Effector CD8-positive, alpha-beta T cell (primary cell): ENCODE measurements at regions not wholly inside any gene's neighbourhood (a gene's known extent, or its start where the extent isn't known, plus 50 kb on each side); places are given as distances from the start of the nearest gene placed in this dataset.

Source experiments
- DNase-seq: peaks from one replicate; lab custom pipeline; 2025; lab: John Stamatoyannopoulos, UW

DNA sequence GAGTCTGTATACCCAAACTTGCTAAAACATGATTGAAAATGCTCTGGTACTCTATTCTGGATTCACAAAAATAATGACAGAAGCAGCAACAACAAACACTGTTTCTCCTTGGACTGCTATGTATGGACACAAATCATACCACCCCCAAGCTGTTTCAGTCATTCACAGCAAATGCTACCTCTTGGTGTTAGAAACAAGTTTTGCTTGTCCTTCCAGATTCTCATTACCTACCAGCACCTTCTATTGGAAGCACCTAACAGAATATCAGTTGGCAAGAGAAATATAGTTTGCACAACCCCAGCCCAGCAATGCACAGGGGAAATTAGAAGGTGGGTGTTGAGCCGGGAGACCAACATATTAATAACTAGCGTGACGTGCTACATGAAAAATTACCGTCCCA lies 1950.9 kb downstream of the C4orf33 start:
- no peak for DNase-seq

DNA sequence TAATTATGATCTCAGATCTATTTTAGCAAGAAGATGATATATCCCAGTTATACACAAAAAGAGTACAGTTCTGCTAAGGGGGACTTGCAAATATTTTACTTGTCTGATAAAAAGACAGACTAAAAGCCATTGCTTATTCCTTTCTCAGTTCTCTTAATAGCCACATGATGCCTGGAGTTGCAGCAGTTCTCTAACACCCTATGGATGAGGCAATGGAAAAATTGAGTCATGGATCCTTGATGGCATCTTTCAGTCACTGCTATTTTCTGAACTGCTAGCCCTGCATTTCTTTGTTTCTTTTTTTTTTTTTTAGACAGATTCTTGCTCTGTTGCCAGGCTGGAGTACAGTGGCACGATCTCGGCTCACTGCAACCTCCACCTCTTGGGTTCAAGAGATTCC lies 1956.7 kb downstream of the C4orf33 start:
- no peak for DNase-seq

DNA sequence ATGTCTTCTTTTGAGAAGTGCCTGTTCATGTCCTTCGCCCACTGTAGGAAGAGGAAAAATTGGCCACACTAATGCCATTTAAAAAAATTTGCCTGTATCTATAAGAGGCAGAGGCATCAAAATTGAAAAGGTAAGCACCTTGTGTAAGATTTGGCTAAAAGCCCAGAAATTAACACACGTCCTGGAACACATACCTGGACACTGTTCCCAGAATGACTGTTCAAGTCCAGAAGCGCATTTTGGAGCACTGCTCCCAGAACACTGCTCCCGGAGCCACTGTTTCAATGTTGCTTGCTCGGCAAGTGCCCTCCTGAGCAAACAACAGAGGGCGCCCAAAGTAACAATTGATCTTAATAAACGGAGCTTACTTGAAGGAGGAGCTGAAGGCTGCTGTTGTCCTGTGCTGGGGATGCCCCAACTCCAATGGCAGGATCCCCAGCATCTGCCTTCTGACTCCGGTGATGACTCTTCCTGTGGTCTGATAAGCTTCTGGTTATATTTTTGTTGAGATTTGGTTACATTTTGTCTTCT lies 1958.6 kb downstream of the C4orf33 start:
- no peak for DNase-seq

DNA sequence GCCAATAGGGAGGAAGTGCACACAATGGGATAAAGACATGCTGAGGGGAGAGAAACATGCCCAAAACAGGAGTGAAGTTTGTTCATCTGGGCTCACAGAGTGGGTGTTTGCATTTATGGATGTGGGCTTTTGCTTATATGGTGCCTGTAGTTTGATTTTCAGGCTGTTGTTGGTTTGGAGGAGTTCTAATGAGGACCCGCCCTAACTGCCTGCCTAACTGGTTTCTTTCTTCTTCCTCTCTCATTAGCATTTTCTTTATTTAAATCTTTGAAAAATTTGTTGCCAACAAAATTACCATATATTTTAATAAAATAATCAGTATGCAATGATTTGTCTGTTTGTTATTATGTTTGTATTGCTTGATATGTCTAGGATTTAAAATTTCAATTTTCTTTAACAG lies 1965.8 kb downstream of the C4orf33 start:
- no peak for DNase-seq

DNA sequence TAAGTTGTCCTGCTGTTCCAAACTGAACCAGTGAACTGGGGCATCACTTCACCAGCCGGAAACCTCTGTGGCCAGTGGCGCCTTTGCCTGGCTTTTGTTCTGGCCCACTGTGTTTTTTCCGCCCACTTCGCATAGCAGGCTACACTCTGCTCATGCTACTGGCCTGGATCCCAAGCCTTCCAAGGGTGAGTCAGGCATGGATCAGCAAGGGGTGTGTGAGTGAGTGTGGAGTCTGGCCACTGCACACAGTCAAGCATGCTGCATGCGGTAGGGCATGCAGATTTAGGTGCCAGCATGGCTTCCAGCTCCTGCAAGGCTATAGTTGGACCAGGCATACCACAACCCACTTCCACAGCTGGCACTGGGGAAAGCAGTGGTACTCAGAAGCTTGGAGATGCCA lies 1967.9 kb downstream of the C4orf33 start:
- DNase-seq, result no peak

DNA sequence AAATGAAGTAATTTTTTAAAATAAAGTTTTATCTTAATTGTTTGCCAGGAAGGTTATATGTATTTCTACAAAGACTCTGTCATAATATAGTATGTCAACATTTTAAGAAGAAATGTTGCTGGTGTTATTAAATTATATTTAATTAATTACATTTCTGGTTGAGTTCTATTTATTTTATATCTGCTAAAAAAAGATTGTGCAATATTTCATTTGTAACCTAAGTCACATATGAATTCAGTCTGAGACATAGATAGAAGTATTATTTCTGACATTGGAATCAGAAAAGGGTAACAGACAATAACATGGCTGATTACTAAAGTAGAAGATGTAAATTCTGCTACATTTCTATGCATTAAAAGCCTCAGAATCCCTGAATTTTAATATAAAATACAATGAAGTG lies 1985.1 kb downstream of the C4orf33 start:
- no peak for DNase-seq

DNA sequence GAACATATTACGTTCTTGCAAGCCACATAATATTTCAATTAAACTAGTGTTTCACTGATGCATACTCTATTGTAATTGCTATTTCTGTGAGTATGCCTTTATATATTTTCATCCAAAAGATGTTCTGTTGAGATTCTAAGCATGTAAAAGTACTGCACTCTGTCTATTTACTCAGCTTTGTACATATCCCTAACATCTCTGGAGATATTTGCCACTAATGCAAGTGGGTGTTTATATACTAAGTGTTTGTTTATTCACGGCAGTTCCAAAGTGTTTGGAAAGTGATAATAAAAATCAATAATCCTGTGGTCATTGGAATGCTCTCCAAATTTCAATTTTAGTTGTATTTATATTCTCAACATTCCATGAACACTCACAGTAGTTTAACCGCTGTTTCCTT lies 1989.0 kb downstream of the C4orf33 start:
- no peak for DNase-seq

DNA sequence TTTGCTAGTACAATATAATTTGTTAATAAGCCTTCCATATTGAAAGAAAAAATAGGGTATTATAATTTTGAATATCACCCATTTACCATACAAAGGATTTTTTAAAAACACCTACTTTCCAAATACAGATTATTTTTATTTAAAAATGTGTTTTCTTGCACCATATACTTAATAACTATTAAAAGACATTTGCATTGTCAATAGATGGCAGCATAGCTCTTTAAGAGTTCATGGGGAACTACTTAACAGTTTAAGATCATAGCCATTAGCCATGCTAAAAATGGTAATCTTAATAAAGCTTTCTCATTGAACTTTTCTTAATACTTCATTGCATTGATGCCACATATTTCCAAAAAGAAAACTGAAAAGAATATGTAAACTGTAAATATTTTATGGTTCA lies 1995.9 kb downstream of the C4orf33 start:
- DNase-seq, result no peak

DNA sequence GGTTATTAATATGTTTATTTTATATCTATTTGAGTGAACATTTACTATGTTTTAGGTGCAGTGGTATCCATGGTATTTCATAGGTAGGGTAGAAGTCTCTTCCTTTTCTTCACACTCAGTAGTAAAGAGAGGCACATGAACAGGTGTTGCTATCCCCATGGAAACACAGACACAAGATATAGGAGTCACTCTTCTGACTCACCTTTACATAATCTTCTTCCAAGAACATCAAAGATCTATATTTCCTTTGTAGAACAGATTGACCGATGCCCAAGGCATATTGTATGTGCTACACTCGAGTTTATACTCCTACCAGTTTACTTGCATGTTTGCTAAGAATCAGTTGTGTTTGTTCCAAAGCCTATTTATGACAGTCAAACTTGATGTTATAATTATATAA lies 1997.4 kb downstream of the C4orf33 start:
- DNase-seq, result no peak

DNA sequence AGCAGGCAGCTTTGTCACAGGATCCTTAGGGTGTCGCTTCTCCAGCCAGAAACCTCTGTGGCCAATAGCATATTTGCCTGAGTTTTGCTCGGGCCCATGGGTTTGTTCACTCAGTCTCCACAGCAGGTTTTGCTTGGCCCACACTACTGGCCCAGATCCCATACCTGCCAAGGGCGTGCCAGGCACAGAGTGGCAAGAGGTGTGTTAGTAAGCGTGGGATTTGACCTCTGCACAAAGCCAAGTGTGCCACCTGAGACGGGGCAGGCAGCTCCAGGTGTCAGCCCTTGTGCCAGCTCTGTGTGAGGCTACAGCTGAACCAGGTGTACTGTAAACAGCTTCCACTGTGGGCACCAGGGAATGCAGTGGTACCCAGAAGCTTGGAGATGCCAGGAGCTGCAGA lies 2003.0 kb downstream of the C4orf33 start:
- no peak for DNase-seq

DNA sequence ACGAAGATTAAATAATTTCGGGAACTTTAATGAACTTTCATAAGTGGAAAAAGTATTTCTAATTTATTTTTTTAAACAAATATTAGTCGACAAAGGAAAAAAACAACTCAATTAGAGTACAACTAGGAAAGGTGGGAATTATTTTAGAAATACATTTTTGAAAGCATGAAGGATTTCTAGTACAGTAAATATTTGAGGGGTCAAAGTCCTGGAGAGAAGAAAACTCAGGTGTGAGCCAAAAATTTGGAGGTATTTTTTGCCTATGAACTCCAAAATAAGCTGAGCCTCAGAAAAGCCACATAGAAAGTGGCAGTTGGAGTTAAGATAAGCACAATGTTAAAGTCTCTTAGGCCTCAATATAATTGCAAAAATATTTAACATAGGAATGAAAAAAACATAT lies 2017.3 kb downstream of the C4orf33 start:
- DNase-seq, result no peak

DNA sequence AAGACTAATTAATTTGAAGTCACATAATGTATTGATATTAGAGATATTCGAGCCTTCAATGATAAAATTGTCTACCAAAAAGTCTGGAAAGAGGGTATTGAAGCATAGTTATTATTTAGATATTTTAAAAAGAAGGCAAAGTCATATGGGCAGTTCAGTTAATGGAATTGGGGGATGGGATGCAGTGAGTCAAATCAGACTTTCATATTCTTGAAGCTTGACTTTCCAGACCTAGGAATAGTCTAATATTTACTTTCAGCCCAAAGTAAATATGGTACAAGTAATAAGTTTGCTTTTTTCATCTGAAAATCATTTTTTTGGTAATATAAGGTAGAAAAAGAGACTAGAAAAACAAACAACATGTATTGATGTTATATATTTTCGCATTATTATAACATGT lies 2017.8 kb downstream of the C4orf33 start:
- DNase-seq, result no peak

DNA sequence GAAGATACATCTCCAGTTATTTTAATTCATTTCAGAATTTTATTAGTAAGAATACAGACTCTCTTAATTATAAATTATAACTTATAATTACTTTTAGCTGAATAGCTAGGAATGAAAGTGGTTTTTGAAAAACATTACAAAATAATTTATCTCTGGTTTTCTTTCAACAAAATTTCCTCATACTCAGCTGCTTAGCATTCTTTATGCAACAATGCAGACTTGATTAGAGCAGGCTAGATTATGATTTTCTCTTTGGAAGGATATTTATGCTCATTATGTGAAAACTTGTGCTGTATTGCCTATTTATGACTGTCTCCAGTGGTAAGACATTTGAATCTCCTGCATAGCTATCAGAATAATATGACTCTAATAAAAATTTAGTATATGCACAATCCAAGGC lies 2023.7 kb downstream of the C4orf33 start:
- DNase-seq, result no peak

DNA sequence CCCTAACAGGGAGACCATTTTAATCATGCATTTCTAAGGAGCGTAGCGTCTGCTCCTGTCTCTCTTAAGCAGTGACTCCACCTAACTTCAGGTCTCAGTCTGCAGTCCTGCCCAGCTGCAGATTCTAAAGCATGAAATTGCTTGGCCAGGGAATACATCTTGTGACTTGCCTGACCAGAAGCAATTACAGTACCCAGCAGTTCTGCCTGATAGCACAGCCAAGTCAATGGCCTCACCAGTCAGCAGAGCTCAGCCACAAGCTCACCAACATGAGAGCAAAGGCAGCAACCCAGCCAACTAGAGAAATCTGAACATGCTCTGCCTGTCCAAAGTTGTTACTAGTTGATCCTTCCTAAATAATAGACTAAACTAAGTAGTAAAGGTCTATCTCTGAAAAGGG lies 2011.9 kb upstream of the PCDH10 start:
- no peak for DNase-seq

DNA sequence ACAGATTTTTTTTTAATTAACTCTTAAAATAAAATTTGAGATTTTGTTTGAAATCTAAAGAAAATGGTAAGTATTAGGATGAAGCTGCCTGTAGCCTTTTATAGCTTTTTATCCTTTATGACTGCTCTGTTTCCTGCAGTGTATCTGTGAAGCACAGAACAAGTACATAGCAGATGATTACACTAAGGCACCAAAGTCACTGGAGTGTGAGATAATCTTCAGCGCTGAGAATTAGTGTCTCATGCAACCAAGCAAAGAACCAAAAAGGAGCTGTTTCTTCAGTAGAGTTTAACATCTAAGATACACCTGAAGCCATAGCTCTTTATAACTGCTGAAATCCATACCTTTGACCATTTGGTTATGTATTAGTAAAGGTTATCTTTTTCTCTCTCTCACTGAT lies 1989.8 kb upstream of the PCDH10 start:
- no peak for DNase-seq

DNA sequence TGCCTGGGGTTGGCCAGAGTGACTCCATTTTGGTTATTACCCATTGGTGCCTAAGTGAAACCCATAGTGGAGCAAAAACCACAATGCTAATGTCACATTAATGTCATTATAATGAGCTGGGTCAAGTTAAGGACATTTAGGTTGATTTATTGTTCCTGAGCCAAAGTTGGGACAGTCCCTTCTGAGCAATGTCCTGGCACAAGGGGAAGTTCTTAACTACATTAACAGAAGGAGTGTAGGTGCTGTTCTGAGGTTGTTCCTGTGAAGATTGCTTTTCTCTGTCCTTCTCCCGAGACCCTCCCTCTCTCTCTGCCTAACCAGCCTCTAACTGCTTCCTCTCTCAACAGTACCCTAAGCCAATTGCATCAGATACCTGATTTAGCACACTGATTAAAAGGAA lies 1956.8 kb upstream of the PCDH10 start:
- DNase-seq, result no peak

DNA sequence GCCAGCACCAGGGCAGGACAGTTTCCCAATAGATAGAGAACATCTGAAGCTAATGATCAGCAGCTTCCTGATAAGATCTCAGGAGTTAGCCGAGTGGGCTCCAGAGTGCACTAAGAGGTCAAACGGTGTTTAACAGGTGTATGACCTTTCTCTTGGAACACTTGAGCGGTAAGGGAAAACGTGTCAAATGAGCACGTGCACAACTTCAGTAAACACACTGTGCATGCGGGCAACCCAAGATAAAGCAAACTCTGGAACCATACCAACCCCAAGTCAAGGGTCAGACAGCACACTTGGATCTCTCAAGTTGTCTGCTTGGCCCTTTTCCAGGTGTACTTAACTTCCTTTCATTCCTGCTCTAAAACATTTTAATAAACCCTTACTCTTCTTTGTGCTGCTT lies 1941.5 kb upstream of the PCDH10 start:
- DNase-seq, result no peak

DNA sequence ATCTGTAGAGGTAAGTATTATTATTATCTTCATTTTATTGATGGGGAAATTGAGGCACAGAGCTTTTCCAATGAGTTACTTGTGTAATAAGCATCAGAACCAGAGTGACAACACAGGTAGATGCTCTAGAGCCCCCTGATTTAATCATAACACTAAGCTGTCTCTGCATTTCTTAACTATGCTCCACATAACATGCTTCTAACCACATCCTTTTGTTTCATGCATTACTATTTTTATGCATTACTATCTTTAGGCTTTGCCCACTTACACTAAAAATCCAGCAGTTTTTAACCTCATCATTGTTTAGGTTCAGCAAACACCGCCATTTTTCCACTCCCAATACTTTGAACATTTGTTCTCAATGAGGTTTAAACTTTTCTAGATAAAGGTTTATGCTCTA lies 1900.8 kb upstream of the PCDH10 start:
- DNase-seq, result no peak

DNA sequence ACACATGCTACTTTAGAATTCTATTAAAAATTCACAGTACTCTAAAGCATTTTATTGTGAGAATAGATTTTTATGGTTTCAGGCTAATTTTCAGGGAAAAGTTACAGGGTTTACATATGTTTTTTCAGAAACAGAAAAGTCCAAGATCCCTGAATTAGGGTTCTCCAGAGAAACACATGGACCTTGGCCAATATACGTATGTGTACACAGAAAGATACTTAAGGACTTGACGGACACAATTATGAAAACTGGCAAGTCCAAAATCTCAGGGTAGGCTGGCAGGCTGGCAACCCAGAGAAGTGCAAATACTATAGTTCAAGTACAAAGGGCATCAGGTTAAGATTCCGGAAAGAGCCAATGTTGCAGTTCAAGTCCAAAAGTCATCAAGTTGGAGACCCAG lies 1897.8 kb upstream of the PCDH10 start:
- DNase-seq, result no peak

DNA sequence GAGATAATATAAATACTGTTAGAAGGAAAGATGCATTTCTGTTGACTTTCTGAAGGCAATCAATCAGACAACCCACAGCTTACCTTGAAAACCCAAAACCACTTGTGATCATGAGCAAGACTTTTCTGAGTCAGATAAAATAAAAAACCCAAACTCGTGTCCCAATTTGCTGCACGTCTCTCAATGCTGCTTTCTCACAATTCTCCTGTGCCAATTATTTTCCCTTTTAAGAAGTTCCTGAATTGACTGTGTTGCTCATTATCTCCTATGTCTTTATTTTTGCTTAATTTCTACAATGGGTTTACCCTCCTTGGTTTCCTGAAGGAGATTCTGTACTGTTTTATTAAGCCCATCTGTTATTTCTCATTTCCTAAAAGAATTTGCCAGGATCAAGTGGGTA lies 1891.9 kb upstream of the PCDH10 start:
- DNase-seq, result no peak

DNA sequence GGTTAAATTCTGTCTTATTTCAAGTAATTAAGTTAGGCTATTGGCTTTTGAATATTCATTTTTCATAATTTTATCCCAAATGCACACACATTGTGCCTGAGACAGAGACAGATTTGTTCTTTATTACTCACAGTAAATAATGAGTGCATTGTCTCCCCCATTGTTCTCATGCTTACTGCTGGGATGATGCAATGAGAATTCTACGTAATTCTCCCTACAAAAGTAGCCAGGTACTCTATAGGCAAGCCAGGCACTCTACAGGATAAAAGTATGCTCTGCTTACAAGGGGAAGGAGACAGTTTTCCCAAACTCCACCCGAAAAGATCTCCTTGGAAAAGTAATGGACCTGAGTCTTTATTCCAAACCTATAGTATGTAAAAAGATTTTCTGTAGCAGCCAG lies 1890.7 kb upstream of the PCDH10 start:
- DNase-seq, result no peak

DNA sequence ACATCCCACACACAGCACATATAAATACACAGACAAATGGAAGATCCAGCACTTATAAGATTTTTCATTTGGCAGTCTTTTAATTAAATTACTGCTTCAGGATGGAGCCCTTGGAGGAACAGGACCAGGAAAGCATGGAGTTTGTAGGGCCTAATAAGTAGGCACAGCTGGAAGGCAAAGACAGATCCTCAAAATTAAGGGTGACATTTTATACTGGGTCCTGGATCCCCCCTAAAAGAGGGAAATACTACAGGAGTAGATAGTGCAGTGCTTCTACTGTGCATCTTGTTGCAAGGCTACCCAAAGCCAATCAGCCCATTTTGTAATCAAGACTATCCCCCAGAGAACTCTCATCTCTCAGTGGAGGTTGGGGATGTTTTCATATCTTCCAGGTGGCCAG lies 1860.7 kb upstream of the PCDH10 start:
- no peak for DNase-seq

DNA sequence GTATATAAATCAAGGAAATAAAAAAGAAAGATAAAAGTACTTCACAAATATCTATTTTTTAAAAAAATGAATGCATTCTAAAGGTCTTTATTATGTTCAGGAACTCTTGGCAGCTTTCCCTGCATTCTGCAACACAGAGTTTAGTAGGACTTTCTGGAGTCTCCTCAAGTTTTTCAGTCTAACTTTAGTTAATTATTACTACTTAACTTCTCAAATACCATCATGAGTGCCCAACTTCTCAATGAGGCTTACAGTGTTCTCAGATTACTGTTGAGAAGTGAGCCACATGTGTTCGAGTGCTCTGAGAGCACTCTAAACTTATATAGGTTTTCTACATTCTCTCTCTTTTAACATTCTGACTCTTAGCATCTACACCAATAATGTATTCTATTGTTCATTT lies 1852.9 kb upstream of the PCDH10 start:
- DNase-seq, result no peak

DNA sequence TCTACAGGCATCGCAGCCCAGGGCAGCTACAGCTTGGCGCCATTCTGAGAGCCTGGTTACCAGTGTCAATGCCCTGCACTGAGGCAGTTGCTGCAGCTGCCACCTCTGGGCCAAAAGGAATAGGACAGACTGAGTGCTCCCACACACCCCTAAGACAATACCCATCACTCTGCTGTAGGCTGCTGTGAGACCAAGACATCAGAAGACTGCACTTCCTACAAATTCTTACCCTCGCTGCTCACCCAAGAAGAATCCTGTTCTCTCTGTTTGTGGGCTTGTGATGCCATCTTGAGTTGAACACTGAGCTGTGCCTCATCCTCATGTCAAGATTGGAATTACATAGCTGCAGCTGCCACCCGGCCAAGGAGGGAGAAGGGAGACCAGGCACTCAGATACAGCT lies 1847.0 kb upstream of the PCDH10 start:
- no peak for DNase-seq

DNA sequence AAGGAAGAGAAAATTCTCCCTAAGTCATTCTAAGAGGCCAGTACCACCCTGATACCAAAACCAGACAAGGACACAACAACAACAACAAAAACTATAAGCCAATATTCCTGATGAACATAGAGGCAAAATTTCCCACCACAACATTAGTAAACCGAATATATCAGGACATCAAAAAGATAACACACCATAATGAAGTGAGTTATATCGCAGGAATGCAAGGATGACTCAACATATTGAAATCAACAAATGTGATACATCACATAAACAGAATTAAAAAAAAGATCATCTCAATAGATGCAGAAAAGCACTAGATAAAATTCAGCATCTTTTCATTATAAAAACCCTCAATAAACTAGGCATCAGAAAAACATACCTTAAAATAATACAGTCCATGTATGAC lies 1844.4 kb upstream of the PCDH10 start:
- DNase-seq, result no peak
